NCI-H524 (cell line): ENCODE measurements at regions not wholly inside any gene's neighbourhood (a gene's known extent, or its start where the extent isn't known, plus 50 kb on each side); places are given as distances from the start of the nearest gene placed in this dataset.
A peak's percentile ranks its signal among the peaks of the same experiment; 100 is the strongest.

Experiments
- DNase-seq, 2 experiments: peaks; one replicate each; lab custom pipeline; 2025; lab: John Stamatoyannopoulos, UW

- no peak for DNase-seq
Observed at GRCh38 chr16:7014756-7015155, 317.9 kb upstream of the RBFOX1 start.

- DNase-seq, result no peak
Observed at GRCh38 chr16:7013990-7014389, 318.7 kb upstream of the RBFOX1 start.

- no peak for DNase-seq
Observed at GRCh38 chr16:7004266-7004665, 328.4 kb upstream of the RBFOX1 start.

GRCh38 chr16:6993544-6993943 lies 339.1 kb upstream of the RBFOX1 start:
- no peak for DNase-seq

GRCh38 chr16:6988846-6989245 lies 343.8 kb upstream of the RBFOX1 start:
- DNase-seq, result no peak

- no peak for DNase-seq
Observed at GRCh38 chr16:6977916-6978315, 354.7 kb upstream of the RBFOX1 start.

GRCh38 chr16:6977291-6977690 lies 355.4 kb upstream of the RBFOX1 start:
- DNase-seq, result no peak

GRCh38 chr16:6976716-6977115 lies 355.9 kb upstream of the RBFOX1 start:
- DNase-seq, result no peak

- DNase-seq, result no peak
Observed at GRCh38 chr16:6970171-6970857, 362.3 kb upstream of the RBFOX1 start.

GRCh38 chr16:6969594-6969993 lies 363.1 kb upstream of the RBFOX1 start:
- DNase-seq, result no peak

- no peak for DNase-seq
Observed at GRCh38 chr16:6967796-6968320, 364.8 kb upstream of the RBFOX1 start.

GRCh38 chr16:6966925-6967324 lies 365.7 kb upstream of the RBFOX1 start:
- no peak for DNase-seq

- peak in 1 of 2 experiments; percentile 5 for DNase-seq
Observed at GRCh38 chr16:6964679-6965078, 368.0 kb upstream of the RBFOX1 start.

GRCh38 chr16:6961704-6962103 lies 370.9 kb upstream of the RBFOX1 start:
- no peak for DNase-seq

GRCh38 chr16:6958184-6958583 lies 374.5 kb upstream of the RBFOX1 start:
- DNase-seq, result no peak

GRCh38 chr16:6957681-6958080 lies 375.0 kb upstream of the RBFOX1 start:
- DNase-seq, result no peak

GRCh38 chr16:6956511-6956910 lies 376.1 kb upstream of the RBFOX1 start:
- no peak for DNase-seq

GRCh38 chr16:6955303-6955702 lies 377.3 kb upstream of the RBFOX1 start:
- no peak for DNase-seq

GRCh38 chr16:6949240-6949639 lies 383.4 kb upstream of the RBFOX1 start:
- no peak for DNase-seq

- DNase-seq, result no peak
Observed at GRCh38 chr16:6947291-6947690, 385.4 kb upstream of the RBFOX1 start.

GRCh38 chr16:6946802-6947201 lies 385.8 kb upstream of the RBFOX1 start:
- no peak for DNase-seq

GRCh38 chr16:6946106-6946505 lies 386.5 kb upstream of the RBFOX1 start:
- DNase-seq, result no peak

GRCh38 chr16:6940968-6941367 lies 391.7 kb upstream of the RBFOX1 start:
- no peak for DNase-seq

- no peak for DNase-seq
Observed at GRCh38 chr16:6937641-6938040, 395.0 kb upstream of the RBFOX1 start.
